ENCODE measurements at regions not wholly inside any gene's neighbourhood (a gene's known extent, or its start where the extent isn't known, plus 50 kb on each side); places are given as distances from the start of the nearest gene placed in this dataset.

- H3K4me2 ChIP-seq (ENCODE audit: low read length) = no peak overlapping the region
- H3K9me2 ChIP-seq (ENCODE audit: low read depth, low read length) = no peaks in the 10 kb centered on the region
- H4K20me1 ChIP-seq (ENCODE audit: insufficient read depth, low read length) = no peaks in the 10 kb centered on the region
- H3K9me3 ChIP-seq (ENCODE audit: low read length) = no peaks in the 10 kb centered on the region
- H3K27me3 ChIP-seq (ENCODE audit: insufficient read depth, low read length) = no peaks in the 10 kb centered on the region
- TF ChIP-seq CTCF (IDR thresholded peaks at IDR 0.05; ENCODE audit: low read length) = no peak
- TF ChIP-seq EZH2 (IDR thresholded peaks at IDR 0.05; ENCODE audit: borderline replicate concordance, low read length) = no peak
- H3K79me2 ChIP-seq (ENCODE audit: insufficient read depth, low read length) = no peaks in the 10 kb centered on the region
- H3F3A ChIP-seq (ENCODE audit: insufficient read depth, low read length) = no peaks in the 10 kb centered on the region
- H3K4me3 ChIP-seq (ENCODE audit: low read depth, low read length, poor library complexity, severe bottlenecking) = no peak overlapping the region
- H3K27ac ChIP-seq (ENCODE audit: low read depth, low read length, poor library complexity, severe bottlenecking) = no peak overlapping the region
- no peak overlapping the region for H3K9ac ChIP-seq (ENCODE audit: low read length)
- H3K4me1 ChIP-seq (ENCODE audit: insufficient read depth, low read length, severe bottlenecking) = no peaks in the 10 kb centered on the region
- no peaks in the 10 kb centered on the region for H3K36me3 ChIP-seq (ENCODE audit: insufficient read depth, low read length)
- H2AFZ ChIP-seq (ENCODE audit: low read length) = no peak overlapping the region
Measured at GRCh38 chr12:105742567-105742874, 396.2 kb downstream of the NUAK1 start.

- Histone ChIP-seq H3K4me1 (ENCODE audit: insufficient read depth, low read length, severe bottlenecking) (no peaks in the 10 kb centered on the region), H2AFZ (ENCODE audit: low read length) (no peak overlapping the region), H3K4me2 (ENCODE audit: low read length) (no peak overlapping the region), H3K9me3 (ENCODE audit: low read length) (no peaks in the 10 kb centered on the region), H3K9ac (ENCODE audit: low read length) (no peak overlapping the region), H3K27me3 (ENCODE audit: insufficient read depth, low read length) (no peaks in the 10 kb centered on the region), H3K9me2 (ENCODE audit: low read depth, low read length) (no peaks in the 10 kb centered on the region), H3K27ac (ENCODE audit: low read depth, low read length, poor library complexity, severe bottlenecking) (no peak overlapping the region), H4K20me1 (ENCODE audit: insufficient read depth, low read length) (no peaks in the 10 kb centered on the region), H3K36me3 (ENCODE audit: insufficient read depth, low read length) (no peaks in the 10 kb centered on the region), H3K79me2 (ENCODE audit: insufficient read depth, low read length) (no peaks in the 10 kb centered on the region), H3K4me3 (ENCODE audit: low read depth, low read length, poor library complexity, severe bottlenecking) (no peak overlapping the region), H3F3A (ENCODE audit: insufficient read depth, low read length) (no peaks in the 10 kb centered on the region)
- no peak for TF ChIP-seq EZH2 (IDR thresholded peaks at IDR 0.05; ENCODE audit: borderline replicate concordance, low read length)
- no peak for TF ChIP-seq CTCF (IDR thresholded peaks at IDR 0.05; ENCODE audit: low read length)
Measured at GRCh38 chr12:105744371-105745058, 394.2 kb downstream of the NUAK1 start.

GRCh38 chr12:105745811-105746210, 392.9 kb downstream of the NUAK1 start:
- Histone ChIP-seq H3K9ac (ENCODE audit: low read length) (no peak overlapping the region), H4K20me1 (ENCODE audit: insufficient read depth, low read length) (no peaks in the 10 kb centered on the region), H3K9me2 (ENCODE audit: low read depth, low read length) (no peaks in the 10 kb centered on the region), H3F3A (ENCODE audit: insufficient read depth, low read length) (no peaks in the 10 kb centered on the region), H3K27me3 (ENCODE audit: insufficient read depth, low read length) (no peaks in the 10 kb centered on the region), H2AFZ (ENCODE audit: low read length) (no peak overlapping the region), H3K4me3 (ENCODE audit: low read depth, low read length, poor library complexity, severe bottlenecking) (no peak overlapping the region), H3K79me2 (ENCODE audit: insufficient read depth, low read length) (no peaks in the 10 kb centered on the region), H3K36me3 (ENCODE audit: insufficient read depth, low read length) (no peaks in the 10 kb centered on the region), H3K4me2 (ENCODE audit: low read length) (no peak overlapping the region), H3K4me1 (ENCODE audit: insufficient read depth, low read length, severe bottlenecking) (no peaks in the 10 kb centered on the region), H3K27ac (ENCODE audit: low read depth, low read length, poor library complexity, severe bottlenecking) (no peak overlapping the region), H3K9me3 (ENCODE audit: low read length) (no peaks in the 10 kb centered on the region)
- no peak for TF ChIP-seq CTCF (IDR thresholded peaks at IDR 0.05; ENCODE audit: low read length)
- no peak for TF ChIP-seq EZH2 (IDR thresholded peaks at IDR 0.05; ENCODE audit: borderline replicate concordance, low read length)

Data from OCI-LY1 (cell line).